CD4-positive, alpha-beta T cell treated with Interferon alpha-2 for 1 hour (primary cell): ENCODE measurements at regions not wholly inside any gene's neighbourhood (a gene's known extent, or its start where the extent isn't known, plus 50 kb on each side); places are given as distances from the start of the nearest gene placed in this dataset.

Source experiments
- DNase-seq, 2 donors: peaks; one replicate each; pipeline ENCODE4 v3.0.0-alpha.2; 2020 to 2022

GRCh38 chr2:59959944-59960343 lies 593.5 kb downstream of the BCL11A start:
- no peak for DNase-seq

- no peak for DNase-seq
These were observed 596.0 kb downstream of the BCL11A start for GRCh38 chr2:59957504-59957903.

GRCh38 chr2:59956981-59957380 lies 596.5 kb downstream of the BCL11A start:
- DNase-seq: no peak

DNA sequence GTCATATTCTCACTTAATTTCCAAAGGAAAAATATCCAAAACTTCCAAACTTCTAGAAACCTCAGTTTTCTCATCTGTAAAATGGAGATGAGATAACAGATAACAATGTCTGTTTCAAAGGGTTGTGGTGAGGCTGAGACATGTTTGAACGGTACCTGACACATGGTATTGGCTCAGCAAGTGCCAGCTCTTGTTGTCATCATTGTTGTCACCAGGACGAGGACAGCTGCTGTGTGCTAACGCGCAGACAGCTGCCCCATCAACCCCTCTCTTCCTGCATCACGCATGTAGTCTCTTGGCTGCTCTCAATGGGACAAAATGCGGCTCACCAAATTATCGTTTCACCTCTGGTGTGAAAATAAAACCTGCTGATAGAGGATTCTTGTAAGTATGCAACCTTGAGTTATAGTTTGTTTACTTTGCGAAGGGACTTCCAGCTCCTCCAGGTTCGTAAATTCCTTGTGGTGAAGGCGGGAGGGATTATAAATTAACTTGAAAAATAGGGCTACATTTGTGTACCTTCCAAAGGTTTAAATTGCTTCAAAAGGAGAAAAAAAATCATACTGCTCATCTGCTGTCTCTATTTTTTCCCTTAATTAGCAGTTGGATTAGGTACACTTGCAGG lies 605.4 kb downstream of the BCL11A start:
- no peak for DNase-seq

DNA sequence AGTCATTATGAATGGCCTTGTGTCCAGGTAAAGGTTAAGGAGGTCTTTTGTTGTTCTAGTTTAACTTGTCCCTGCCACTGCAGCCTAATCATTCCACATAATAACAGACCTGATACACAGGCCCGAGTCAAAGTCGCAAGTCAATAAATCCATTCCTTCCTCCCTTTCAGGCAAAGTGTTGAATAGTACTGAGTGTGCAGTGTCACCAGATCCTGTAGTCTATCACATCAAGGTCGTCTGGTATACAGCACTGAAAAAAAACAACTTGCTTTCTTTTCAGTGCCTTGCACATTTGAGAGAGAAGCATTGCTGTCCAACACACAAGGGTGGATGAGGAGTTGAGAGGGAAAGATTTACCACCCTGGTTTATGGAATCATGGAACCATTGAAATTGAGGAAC lies 606.2 kb downstream of the BCL11A start:
- DNase-seq: no peak

DNA sequence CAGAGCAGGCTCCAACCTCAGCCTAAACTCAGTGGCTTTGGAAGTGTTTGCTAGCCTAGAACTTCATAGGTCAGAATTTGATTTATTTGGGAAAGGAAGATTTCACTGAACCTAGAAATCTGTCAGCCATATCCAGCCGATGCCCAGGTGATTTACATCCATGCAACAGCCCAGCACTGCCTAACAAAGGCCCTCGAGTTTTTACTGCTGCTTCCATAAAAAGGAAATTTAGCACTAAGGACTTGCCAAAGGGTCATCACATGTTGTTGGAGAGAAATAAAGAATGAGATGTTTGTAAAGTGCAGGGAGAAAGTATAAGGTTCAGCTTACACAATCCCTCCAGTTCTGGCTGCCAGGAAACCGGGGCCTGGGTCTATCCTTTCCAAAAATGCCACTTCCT lies 614.2 kb downstream of the BCL11A start:
- DNase-seq: no peak

- DNase-seq: no peak
These were observed 615.3 kb downstream of the BCL11A start for GRCh38 chr2:59938181-59938580.

- DNase-seq: no peak
These were observed 617.4 kb downstream of the BCL11A start for GRCh38 chr2:59936048-59936447.

DNA sequence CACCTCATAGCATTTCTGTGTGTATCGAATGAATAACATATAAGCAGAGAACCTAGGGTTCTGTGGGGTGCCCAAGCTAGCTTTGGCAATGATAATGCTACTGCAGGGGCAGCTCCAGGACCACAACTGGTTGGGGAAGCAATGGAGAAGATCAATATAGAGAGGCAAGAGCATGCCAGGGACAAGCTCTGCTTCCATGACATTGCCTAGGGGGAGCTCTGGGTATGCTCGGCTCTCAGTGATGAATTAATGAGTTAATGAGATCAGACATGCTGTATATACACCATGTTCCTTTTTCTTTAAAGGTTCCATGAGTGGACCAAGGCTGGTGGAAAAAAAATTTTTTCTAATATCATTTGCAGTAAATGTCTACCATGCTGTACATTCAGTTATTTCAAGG lies 618.4 kb downstream of the BCL11A start:
- no peak for DNase-seq

GRCh38 chr2:59933948-59934347 lies 619.5 kb downstream of the BCL11A start:
- no peak for DNase-seq

DNA sequence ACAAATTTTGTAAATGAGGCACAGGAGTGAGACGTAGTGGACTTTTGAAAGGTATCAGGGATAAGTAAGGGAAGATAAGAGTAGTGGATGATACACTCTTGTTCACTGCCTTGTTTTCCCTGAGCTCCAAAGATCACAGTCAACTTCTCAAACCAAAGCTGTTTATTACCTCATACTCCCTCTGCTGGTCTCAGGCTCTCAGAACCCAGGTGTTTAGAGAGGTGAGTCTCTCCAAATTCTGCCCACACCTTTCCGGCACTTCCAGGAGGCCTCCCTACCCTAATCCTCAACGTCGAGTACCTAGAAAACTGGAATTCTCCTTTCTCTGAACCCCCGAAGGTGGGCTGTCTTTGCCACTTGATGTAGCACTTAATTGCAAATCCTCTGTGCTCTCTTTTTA lies 621.1 kb downstream of the BCL11A start:
- DNase-seq: no peak

GRCh38 chr2:59930430-59930829 lies 623.0 kb downstream of the BCL11A start:
- no peak for DNase-seq

DNA sequence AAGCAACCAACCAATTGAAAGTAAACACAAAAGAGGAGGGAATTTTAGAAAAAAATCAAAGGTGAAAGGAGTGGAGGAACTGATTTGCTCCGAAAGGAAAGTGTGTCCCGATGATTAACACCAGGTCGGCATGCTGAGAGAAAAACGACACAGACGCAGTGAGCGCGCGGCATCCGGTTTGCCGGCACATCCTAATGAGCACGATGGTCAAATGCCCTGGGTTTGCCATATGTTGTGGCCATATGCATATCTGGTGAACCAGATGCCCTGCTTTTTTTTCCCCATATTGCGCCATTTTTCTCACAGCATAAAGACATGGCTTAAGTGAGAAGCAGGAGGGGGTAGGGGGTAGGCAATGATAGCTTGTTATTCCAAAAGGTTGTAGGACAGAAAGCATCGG lies 626.7 kb downstream of the BCL11A start:
- no peak for DNase-seq

- DNase-seq: no peak
These were observed 628.1 kb downstream of the BCL11A start for GRCh38 chr2:59925321-59925720.

DNA sequence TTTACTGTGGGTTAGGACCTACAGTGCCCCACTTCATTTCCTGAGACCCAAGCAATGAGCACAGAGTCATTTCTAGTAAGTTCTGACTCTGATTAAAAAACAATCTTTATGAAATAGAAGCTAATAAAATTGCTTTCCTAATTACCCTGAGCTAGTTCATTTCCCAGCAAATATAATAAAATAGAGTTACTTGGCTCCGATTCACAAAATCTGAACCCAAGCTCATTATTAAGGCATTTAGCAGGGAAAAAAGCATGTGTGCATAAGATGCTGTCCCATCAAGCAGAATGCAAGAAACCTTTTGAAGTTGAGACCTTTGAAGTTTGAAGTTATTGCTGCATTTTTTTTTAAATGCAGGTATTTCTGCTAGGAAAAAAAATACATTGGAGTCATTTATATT lies 629.1 kb downstream of the BCL11A start:
- DNase-seq: no peak

DNA sequence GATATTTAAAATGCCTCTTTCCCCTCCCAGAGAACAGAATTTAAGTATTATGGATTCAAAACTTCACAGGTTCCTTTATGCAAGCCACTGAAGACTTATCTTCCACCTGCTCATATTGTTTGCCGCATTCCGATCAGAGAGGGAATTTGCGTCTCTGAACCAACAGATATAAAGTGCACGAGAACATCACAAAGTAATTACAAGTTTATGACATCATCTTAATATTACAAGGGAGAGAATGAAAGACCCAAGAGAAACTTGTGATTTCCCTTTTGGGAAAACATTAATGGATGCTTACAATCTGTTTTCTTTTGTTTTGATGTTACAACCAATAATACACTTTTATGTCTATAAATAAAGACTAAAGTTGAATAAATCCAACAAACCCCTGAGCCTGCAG lies 631.0 kb downstream of the BCL11A start:
- DNase-seq: no peak

DNA sequence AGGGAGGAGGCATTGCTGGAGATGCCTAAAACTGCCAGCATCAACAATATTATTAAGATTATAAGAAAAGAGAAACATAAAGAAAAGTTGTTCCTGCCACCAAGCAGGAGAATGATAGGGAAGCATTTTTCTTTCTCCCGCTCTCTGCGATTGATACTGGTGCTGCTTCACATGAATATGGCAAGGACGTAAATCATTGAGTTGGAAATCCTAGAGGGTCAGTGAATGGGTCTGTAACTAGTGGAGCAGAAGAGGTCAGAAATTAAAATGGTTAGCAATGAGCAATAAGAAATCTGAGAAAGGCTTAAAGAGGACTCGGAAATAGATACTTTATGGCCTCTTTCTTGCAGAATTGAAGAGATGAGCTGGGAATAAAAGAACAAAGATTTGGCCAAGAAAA lies 631.7 kb downstream of the BCL11A start:
- no peak for DNase-seq

- no peak for DNase-seq
These were observed 632.5 kb downstream of the BCL11A start for GRCh38 chr2:59920961-59921360.

DNA sequence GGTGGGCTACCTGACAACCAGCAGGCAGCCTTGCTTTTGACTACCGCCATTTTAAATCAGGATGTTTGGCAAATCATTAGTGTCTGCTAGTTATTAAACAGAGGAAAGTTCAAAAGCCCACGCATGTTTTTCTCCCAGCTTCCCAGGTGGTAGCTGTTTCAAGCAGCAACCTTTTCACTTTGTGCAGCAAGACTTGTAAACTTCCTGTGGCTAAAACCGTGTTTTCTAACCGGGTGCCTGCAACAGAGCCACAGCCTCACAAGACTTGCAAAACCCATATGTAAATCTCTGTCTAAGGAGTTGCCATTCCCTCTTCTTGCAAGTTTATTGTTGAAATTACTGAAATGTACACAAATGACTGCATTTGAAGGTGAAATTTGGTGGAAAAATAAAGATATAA lies 633.1 kb downstream of the BCL11A start:
- DNase-seq: no peak

- no peak for DNase-seq
These were observed 633.9 kb downstream of the BCL11A start for GRCh38 chr2:59919579-59919978.

DNA sequence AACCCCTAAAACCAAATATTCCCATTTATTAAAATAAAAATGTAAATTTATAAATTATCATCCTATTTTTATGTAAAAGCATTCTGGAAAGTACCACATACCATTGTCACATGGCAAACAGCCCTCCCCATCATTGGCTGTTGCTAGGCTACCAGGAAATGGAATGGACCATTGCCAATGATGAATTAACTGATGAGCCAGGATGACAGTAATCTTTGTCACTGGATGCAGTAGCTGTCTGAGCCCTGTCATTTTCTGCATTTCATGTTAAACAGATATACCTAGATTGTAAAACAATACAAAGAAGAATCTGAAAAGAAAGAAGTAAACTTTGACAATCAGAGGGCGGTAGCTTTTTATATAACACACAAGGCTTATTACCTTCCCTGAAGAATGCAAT lies 641.4 kb downstream of the BCL11A start:
- no peak for DNase-seq

DNA sequence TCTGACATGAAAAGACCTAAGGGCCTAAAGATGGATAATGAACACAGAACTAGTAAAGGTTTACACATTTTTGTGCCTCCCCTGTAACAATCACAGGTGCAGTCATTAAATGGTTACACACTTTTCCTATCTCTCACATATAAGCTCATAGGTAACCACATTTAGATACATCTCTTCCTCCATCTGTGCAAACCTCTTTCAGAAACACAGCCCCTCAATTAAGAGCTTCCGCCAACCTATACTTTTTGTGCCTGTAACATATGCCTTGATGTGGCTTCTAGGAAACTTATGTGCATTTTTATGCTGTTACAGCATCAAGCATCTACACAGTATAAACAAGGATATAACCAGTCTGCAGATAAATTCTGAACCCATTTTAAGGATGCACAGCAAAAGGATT lies 643.3 kb downstream of the BCL11A start:
- no peak for DNase-seq

DNA sequence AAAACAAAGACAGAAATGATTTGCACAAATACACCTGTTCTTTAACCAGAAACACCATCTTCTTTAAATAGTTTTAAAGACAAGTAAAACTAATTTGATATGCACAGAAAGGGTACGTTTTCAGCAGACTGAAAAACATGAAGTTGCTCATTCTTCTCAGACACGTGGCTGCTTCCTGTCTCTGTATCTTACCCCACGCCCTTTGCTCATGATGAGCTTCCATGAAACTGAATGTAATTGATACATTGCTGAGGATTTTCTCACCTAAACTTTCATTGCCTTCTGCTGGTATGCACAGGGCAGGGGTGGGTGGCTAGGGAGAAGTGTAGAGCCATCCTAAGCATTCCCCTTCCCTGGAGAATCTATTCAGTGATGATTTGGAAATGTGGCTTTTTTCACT lies 644.3 kb downstream of the BCL11A start:
- DNase-seq: no peak

- no peak for DNase-seq
These were observed 647.7 kb downstream of the BCL11A start for GRCh38 chr2:59905731-59906130.

DNA sequence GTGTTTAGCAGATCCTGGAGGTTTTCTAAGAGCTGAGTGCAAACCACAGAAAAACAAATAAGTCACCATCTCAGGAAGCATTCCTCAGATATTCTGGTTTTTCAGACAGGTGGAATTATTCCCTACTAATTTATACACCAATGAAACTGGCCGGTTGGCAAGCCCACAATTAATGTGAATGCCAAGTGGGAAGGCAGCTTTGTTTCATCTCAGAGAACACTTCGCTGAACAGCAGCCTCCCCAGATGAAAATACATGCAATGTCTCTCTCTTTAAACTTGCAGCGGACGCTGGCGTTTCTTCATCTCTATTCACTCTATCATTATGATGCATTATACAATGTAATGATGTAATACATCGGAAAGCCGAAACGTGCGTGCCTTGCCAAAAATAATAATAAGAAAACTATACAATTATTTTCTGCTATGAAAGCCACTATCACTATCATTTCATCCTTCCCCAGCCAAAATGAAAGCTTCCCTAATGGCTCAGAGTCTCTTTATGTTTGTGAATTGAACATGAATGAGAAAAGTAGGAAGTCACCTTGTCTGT lies 649.4 kb downstream of the BCL11A start:
- DNase-seq: no peak
